ENCODE measurements at regions not wholly inside any gene's neighbourhood (a gene's known extent, or its start where the extent isn't known, plus 50 kb on each side); places are given as distances from the start of the nearest gene placed in this dataset.

DNA sequence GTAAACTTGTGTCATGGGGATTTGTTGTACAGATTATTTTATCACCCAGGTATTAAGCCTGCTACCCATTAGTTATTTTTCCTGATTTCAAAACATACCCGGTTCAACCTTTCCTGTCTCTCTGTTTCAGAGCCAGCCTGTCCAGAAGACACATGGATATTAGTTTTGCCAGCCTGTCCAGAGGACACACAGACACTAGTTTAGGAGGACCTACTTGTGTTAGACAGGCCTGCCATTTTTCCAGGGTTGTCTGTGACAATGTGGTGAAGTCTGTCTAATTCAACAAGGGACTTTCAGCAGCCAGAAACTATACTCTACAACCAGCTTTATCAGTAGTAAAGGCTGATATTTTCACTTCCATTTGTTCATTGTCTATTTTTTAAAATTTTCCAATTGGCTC lies 56.1 kb upstream of the DCC start:
- TF ChIP-seq FOXK2 (IDR thresholded peaks at IDR 0.05) (no peak), SP1 (IDR thresholded peaks at IDR 0.05) (no peak), FOXA1 (IDR thresholded peaks at IDR 0.05) (no peak), LEF1 (IDR thresholded peaks at IDR 0.05; ENCODE audit: borderline replicate concordance) (no peak), FOXM1 (IDR thresholded peaks at IDR 0.05; ENCODE audit: borderline replicate concordance) (no peak), NFRKB (IDR thresholded peaks at IDR 0.05) (no peak), SUZ12 (IDR thresholded peaks at IDR 0.05) (no peak), ARNT (IDR thresholded peaks at IDR 0.05) (no peak), ZNF384 (IDR thresholded peaks at IDR 0.05) (no peak), BHLHE40 (IDR thresholded peaks at IDR 0.05; ENCODE audit: borderline replicate concordance) (no peak), HDGF (IDR thresholded peaks at IDR 0.05; ENCODE audit: borderline replicate concordance) (no peak), L3MBTL2 (conservative IDR thresholded peaks at IDR 0.05) (no peak), ELF4 (IDR thresholded peaks at IDR 0.05) (no peak), TARDBP (IDR thresholded peaks at IDR 0.05) (no peak)
- TF ChIP-seq, protein P1, sequence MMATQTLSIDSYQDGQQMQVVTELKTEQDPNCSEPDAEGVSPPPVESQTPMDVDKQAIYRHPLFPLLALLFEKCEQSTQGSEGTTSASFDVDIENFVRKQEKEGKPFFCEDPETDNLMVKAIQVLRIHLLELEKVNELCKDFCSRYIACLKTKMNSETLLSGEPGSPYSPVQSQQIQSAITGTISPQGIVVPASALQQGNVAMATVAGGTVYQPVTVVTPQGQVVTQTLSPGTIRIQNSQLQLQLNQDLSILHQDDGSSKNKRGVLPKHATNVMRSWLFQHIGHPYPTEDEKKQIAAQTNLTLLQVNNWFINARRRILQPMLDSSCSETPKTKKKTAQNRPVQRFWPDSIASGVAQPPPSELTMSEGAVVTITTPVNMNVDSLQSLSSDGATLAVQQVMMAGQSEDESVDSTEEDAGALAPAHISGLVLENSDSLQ (IDR thresholded peaks at IDR 0.05) = no peak
- CTCF ChIA-PET = no interaction called here
- POLR2A ChIA-PET = no interaction called here
- no peak for DNase-seq (ENCODE audit: extremely low spot score)

DNA sequence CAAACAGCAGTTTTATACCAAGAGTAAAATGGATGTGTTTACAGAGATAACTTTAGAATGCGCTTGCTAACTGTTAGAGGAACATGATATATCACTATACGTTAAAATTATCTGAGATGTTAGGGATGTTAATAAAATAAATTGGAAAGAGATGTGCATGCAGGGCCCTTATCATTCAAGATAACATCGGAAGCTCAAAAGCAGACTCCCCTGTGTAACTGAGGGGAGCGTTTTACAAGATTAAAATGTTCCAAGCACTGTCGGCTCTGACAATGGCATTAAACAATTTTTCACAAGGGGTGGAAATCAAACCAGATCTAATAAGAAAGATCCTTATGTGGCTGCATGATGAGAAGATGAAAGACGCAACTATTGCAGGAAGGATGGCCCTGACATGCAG lies 53.3 kb upstream of the DCC start:
- TF ChIP-seq BHLHE40 (IDR thresholded peaks at IDR 0.05; ENCODE audit: borderline replicate concordance) = no peak
- no peak for TF ChIP-seq TARDBP (IDR thresholded peaks at IDR 0.05)
- TF ChIP-seq FOXK2 (IDR thresholded peaks at IDR 0.05) = no peak
- no peak for DNase-seq (ENCODE audit: extremely low spot score)
- ChIA-PET CTCF (no interaction called here), POLR2A (no interaction called here)

DNA sequence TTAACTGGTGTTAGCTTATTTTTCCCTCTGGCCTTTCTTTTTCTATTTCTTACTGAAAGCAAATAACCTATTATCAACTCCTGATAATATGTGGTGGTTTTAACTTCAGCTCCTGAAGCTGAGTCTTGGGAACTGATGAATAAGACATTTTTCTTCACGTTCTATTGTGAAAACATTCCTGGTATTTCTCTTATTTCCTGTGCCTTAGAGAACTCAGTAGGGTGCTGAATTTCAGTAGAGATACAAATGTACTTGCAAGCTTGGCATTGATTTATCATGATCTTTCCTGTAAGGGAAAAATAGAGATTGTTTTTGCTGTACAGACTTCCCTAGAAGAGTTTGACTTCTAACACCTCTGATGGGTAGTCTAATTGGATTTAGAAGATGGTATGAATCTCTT lies 52.8 kb upstream of the DCC start:
- no peak for DNase-seq (ENCODE audit: extremely low spot score)
- ChIA-PET CTCF (no interaction called here), POLR2A (no interaction called here)
- TF ChIP-seq LEF1 (IDR thresholded peaks at IDR 0.05; ENCODE audit: borderline replicate concordance) (no peak), SUZ12 (IDR thresholded peaks at IDR 0.05) (no peak), NFRKB (IDR thresholded peaks at IDR 0.05) (no peak), SP1 (IDR thresholded peaks at IDR 0.05) (no peak), FOXK2 (IDR thresholded peaks at IDR 0.05) (no peak), CTBP1 (IDR thresholded peaks at IDR 0.05; ENCODE audit: borderline replicate concordance) (no peak), ELF4 (IDR thresholded peaks at IDR 0.05) (no peak), FOXA1 (IDR thresholded peaks at IDR 0.05) (no peak), HDGF (IDR thresholded peaks at IDR 0.05; ENCODE audit: borderline replicate concordance) (no peak), BHLHE40 (IDR thresholded peaks at IDR 0.05; ENCODE audit: borderline replicate concordance) (no peak), TARDBP (IDR thresholded peaks at IDR 0.05) (no peak), L3MBTL2 (conservative IDR thresholded peaks at IDR 0.05) (no peak), ZNF384 (IDR thresholded peaks at IDR 0.05) (no peak), ARNT (IDR thresholded peaks at IDR 0.05) (no peak), FOXM1 (IDR thresholded peaks at IDR 0.05; ENCODE audit: borderline replicate concordance) (no peak)
- TF ChIP-seq, protein P1 (IDR thresholded peaks at IDR 0.05) = no peak

DNA sequence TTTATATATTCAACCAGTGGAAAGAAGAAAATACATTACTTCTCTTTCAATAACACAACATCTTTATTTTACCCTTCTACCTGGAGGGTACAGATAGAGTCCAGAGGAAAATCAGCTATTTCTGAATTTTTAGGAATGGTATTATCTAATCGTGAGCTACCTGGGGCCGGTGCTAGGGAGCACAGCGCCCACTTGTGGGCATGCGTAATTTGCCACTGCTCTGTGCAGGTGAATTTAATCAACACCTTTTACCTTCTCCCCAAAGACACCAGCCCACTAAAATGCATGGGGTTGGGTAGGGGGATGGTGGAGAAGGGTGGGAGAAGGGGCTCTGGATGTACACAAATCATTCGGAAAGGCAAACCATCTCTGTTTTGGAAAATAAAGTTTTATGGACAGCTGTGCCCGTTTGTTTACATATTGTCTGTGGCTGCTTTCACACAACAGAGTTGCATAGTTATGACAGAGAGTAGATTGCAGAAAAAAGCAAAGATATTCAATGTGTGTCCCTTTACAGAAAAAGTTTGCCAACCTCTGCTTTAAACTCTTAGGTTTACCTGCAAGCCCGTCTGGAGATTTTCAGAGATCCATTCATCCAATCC lies 51.5 kb upstream of the DCC start:
- TF ChIP-seq LEF1 (IDR thresholded peaks at IDR 0.05; ENCODE audit: borderline replicate concordance) (no peak), FOXK2 (IDR thresholded peaks at IDR 0.05) (no peak)
- ChIA-PET CTCF (interaction anchor here (0.6 kb wide), 3 partner anchors 13 to 1054 kb away, joined by 3 to 4 read pairs (median 4); no protein-coding TSS in a partner anchor), POLR2A (no interaction called here)
- peak; percentile 6 for DNase-seq (ENCODE audit: extremely low spot score)

DNA sequence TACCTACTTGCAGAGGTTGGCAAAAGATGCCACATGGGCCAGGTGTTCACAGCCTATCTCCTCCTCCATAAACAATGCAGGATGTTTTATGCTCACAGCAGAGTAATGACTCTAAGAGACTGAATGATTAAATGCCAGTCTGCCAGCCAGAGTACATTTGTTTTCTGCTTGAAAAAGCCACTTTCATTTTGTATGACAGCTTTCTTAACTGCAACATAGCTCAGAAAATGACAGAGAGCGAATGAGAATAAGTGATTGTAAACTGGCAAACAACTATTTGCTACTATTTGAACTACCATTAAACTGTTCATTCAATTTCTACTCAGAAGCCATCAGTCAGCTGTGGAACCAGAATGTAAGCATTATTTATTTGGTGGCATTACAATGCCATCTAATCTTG lies 50.6 kb upstream of the DCC start:
- DNase-seq (ENCODE audit: extremely low spot score) = no peak
- ChIA-PET CTCF (no interaction called here), POLR2A (no interaction called here)
- TF ChIP-seq FOXA1 (IDR thresholded peaks at IDR 0.05) (no peak), ZNF384 (IDR thresholded peaks at IDR 0.05) (no peak), L3MBTL2 (conservative IDR thresholded peaks at IDR 0.05) (no peak), ARNT (IDR thresholded peaks at IDR 0.05) (no peak), HDGF (IDR thresholded peaks at IDR 0.05; ENCODE audit: borderline replicate concordance) (no peak), NFRKB (IDR thresholded peaks at IDR 0.05) (no peak), SP1 (IDR thresholded peaks at IDR 0.05) (no peak), LEF1 (IDR thresholded peaks at IDR 0.05; ENCODE audit: borderline replicate concordance) (no peak), TARDBP (IDR thresholded peaks at IDR 0.05) (no peak), BHLHE40 (IDR thresholded peaks at IDR 0.05; ENCODE audit: borderline replicate concordance) (no peak), ELF4 (IDR thresholded peaks at IDR 0.05) (no peak), SUZ12 (IDR thresholded peaks at IDR 0.05) (no peak), CTBP1 (IDR thresholded peaks at IDR 0.05; ENCODE audit: borderline replicate concordance) (no peak)
